Motor neuron (in vitro differentiated cells): ENCODE measurements at regions not wholly inside any gene's neighbourhood (a gene's known extent, or its start where the extent isn't known, plus 50 kb on each side); places are given as distances from the start of the nearest gene placed in this dataset.

Experiments used
- ATAC-seq, 8 experiments: fragments of 200-7000 bp; cut with Tn5 transposase; replicated peaks in 6 of 8; 2 replicates each; pipeline ENCODE4 v1.8.0; 2021; ENCODE audit warnings: mild to moderate bottlenecking in 8 of 8, moderate library complexity in 8 of 8
- H3K27ac ChIP-seq, 2 donors: fragments of 250-450 bp; sonication (Bioruptor Pico); 2 replicates each; pipeline ENCODE4 v1.9.0; 2021; ENCODE audit warnings: antibody characterized with exemption in 2 of 2, mild to moderate bottlenecking in 2 of 2, moderate library complexity in 1 of 2
- H3K4me1 ChIP-seq, 2 donors: fragments of 250-450 bp; sonication (Bioruptor Pico); replicated peaks in 1 of 2; 2 replicates each; pipeline ENCODE4 v1.6.1; 2021; ENCODE audit warnings: antibody characterized with exemption in 2 of 2, mild to moderate bottlenecking in 2 of 2, moderate library complexity in 1 of 2
- H3K4me3 ChIP-seq, 5 donors: fragments of 250-450 bp; sonication (Bioruptor Pico); 2 replicates each; pipeline ENCODE4 v1.9.0; 2021; ENCODE audit warnings: antibody characterized with exemption in 5 of 5, mild to moderate bottlenecking in 5 of 5, moderate library complexity in 4 of 5
- WGBS, 10 experiments: fragments of 450-650 bp; shearing (Covaris generic); methylation state at CpG; one replicate each; pipeline ENCODE4 v1.0.0; 2022; 5-methylcytosine and 5-hydroxymethylcytosine counted together
- in situ Hi-C, 9 experiments: fragments of 400-800 bp; cut with MboI; loops; one replicate each; pipeline ENCODE4 v1.15.0; 2021; ENCODE audit warnings: low sequenced_read_pairs in 9 of 9, low pct_unique_long_range_greater_than_20kb in 2 of 9; ENCODE audit not compliant: unreplicated experiment in 9 of 9

DNA sequence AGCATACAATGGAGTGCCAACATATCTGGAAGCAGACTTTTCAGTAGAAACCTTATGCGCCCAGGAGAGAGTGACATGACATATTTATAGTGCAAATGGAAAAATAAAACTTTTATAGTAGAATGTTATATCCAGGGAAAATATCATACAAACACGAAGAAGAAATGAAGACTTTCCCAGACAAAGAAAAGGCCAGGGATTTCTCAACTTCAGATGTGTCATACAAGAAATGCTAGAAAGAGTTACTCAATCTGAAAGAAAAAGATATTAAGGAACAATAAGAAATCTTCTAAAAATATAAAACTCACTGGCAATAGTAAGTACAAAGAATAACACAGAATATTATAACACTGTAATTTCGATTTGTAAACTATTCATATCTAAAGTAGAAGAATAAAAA lies 1269.3 kb downstream of the GRIK2 start:
- no peak overlapping the region for H3K4me3 ChIP-seq
- WGBS, 10 experiments, result 12 to 91% (median 72%) methylated on average over 2 to 3 of the region's 3 CpGs
- in situ Hi-C loops, result no loop called here
- no peak for ATAC-seq
- no peaks in the 10 kb centered on the region for H3K4me1 ChIP-seq
- no peak overlapping the region for H3K27ac ChIP-seq

GRCh38 chr6:102660303-102660702 lies 1266.8 kb downstream of the GRIK2 start:
- 0 to 88% (median 34%) methylated on average over 1 to 5 of the region's 5 CpGs; no CpG with 5 or more reads in 2 of the 10 experiments for WGBS, 10 experiments
- Histone ChIP-seq H3K4me3 (no peak overlapping the region), H3K4me1 (no peaks in the 10 kb centered on the region), H3K27ac (no peak overlapping the region)
- peak in 1 of 8 experiments; percentile 40 for ATAC-seq
- in situ Hi-C loops, result no loop called here

DNA sequence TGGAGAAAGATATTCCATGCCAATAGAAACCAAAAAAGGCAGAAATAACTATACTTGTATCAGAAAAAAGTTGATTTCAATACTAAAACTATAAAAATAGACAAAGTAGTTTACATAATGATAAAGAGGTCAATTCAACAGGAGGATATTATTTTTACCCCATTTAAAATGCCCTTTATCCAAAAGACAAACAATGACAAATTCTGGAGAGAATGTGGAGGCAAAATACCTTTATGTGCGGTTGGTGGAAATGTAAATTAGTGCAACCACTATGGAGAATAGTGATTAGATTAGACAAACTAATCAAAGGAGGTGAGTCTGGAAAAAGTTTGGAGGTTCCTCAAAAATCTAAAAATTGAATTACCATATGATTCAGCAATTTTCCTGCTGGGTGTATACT lies 1262.3 kb downstream of the GRIK2 start:
- no peak overlapping the region for H3K27ac ChIP-seq
- ATAC-seq, result no peak
- WGBS, 10 experiments, result 27 to 100% (median 88%) methylated on average over 1 of the region's 1 CpG; no CpG with 5 or more reads in 2 of the 10 experiments
- H3K4me1 ChIP-seq, result no peaks in the 10 kb centered on the region
- in situ Hi-C loops, result no loop called here
- H3K4me3 ChIP-seq, result no peak overlapping the region

- no peak overlapping the region for H3K27ac ChIP-seq
- 6 to 84% (median 64%) methylated on average over 1 to 2 of the region's 2 CpGs for WGBS, 10 experiments
- H3K4me1 ChIP-seq, result no peaks in the 10 kb centered on the region
- H3K4me3 ChIP-seq, result no peak overlapping the region
- ATAC-seq, result no peak
- in situ Hi-C loops, result no loop called here
Measured at GRCh38 chr6:102641426-102641825, 1247.9 kb downstream of the GRIK2 start.

GRCh38 chr6:102631921-102632320 lies 1238.4 kb downstream of the GRIK2 start:
- Histone ChIP-seq H3K27ac (no peak overlapping the region), H3K4me1 (no peaks in the 10 kb centered on the region), H3K4me3 (no peak overlapping the region)
- in situ Hi-C loops, result no loop called here
- ATAC-seq, result no peak
- 29 to 96% (median 83%) methylated on average over 1 to 5 of the region's 5 CpGs for WGBS, 10 experiments

DNA sequence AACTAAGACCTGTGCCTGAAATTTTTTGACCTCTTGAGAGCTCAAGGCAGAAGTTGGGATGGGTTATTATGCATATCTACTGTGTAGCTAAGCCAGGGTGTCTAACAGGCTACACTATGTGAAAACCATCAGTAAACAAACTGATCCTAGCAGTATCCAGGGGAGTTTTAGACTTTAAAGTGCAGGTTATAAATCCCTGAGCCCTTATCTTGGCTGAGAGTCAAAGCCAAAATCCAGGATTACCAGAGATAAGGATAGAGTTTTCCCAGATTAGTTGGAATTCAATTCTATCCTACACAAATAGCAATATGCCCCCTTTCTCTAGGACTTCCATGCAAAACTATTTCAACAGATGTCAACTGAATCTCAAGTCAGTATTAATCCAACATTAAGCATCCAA lies 1229.7 kb downstream of the GRIK2 start:
- Histone ChIP-seq H3K4me1 (no peaks in the 10 kb centered on the region), H3K4me3 (no peak overlapping the region), H3K27ac (no peak overlapping the region)
- no peak for ATAC-seq
- in situ Hi-C loops, result no loop called here

GRCh38 chr6:102619585-102619984 lies 1226.1 kb downstream of the GRIK2 start:
- Histone ChIP-seq H3K4me3 (no peak overlapping the region), H3K27ac (no peak overlapping the region), H3K4me1 (no peaks in the 10 kb centered on the region)
- peak in 2 of 8 experiments; percentile 48 to 54 for ATAC-seq
- in situ Hi-C loops, result no loop called here
- 0 to 40% (median 0%) methylated on average over 1 to 2 of the region's 2 CpGs; no CpG with 5 or more reads in 1 of the 10 experiments for WGBS, 10 experiments

DNA sequence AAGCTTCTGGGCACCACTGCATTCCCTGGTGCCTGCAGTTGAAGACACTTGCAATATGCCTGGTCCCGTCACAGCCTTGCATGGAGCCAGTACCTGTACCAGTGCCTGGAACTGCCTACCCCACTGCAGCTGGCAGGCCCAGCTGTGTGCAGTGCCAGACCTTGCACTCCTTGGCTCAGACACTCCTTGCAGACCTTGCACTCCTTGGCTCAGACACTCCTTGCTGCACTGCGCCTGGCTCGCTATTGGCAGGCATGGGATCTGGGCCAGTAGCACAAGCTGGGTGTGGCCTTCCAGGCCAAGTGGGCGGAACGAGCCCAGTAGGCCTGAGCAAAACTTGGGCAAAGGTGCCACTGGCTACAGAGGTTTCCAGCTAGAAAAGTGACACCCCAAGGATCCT lies 1189.1 kb downstream of the GRIK2 start:
- Histone ChIP-seq H3K4me1 (no peaks in the 10 kb centered on the region), H3K4me3 (no peak overlapping the region), H3K27ac (no peak overlapping the region)
- 0 to 77% (median 75%) methylated on average over 2 to 5 of the region's 5 CpGs; no CpG with 5 or more reads in 6 of the 10 experiments for WGBS, 10 experiments
- no peak for ATAC-seq
- in situ Hi-C loops, result no loop called here

DNA sequence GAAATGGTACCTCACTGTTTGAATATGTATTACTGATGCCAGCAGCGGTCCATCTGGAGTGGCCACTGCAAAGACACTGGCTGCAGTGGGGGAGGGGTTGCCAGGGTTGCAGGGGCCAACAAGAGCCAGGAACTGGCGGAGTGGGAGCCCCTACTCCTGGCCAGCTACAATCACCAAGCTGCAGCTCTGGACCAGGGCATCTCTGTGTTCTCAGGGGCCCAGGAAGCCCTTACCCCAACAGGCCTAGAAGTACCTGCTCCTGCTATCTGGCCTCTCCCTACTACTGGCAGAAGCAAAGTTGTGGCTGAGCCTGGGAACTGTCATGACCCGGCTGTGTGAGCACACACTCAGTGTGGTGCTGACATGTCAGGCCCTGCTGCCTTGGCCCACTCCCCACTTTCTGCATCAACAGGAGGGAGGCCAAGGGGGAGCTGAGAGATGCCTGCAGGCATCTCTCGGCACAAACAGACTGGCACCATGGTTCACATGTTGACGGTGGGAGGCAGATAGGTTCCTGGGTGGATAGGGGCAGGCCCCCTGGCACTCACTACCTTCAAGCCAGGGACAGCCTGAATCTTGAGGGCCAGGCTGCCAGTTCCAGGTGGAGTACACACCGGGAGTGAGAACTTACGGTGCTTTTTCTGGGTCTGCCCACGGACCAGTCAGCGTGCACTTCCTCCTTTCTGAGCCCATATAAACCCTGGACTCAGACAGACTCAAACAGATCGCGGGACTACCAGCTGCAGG lies 1188.0 kb downstream of the GRIK2 start:
- no peaks in the 10 kb centered on the region for H3K4me1 ChIP-seq
- H3K27ac ChIP-seq, result no peak overlapping the region
- WGBS, 10 experiments, result 79 to 96% (median 89%) methylated on average over 2 to 7 of the region's 11 CpGs; no CpG with 5 or more reads in 5 of the 10 experiments
- in situ Hi-C loops, result no loop called here
- H3K4me3 ChIP-seq, result no peak overlapping the region
- no peak for ATAC-seq

DNA sequence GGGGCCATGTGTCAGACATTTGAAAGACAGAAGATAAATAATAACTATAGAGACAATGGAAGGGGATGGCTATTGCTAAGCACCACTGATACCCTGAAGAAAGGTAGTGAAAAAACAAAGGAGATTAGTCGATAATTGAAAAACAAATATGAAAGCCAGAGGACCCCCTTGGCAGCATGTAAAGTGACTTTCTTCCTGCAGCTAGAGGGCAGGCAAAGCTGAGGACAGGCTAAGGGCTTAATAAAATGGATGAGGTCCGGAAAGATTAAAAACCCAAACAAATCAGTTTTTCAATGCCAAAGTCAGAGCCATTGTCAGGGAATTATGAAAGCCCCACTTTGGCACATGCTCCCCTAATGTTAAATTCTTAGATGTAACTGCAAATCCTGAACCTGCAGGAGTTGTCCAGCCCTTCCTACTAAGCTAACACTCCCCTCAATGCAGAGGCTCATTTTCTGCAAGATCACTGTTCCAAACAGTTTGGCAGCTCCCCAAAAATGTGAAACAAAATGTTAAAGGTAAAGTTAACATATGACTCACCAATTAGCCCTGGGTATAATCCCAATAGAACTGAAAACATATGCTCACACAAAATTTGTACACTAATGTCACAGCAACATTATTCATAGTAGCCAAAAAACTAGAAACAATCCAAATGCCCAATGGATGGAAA lies 1177.9 kb downstream of the GRIK2 start:
- peak in 1 of 8 experiments; percentile 51 for ATAC-seq
- in situ Hi-C loops, result no loop called here

GRCh38 chr6:102562713-102563112 lies 1169.2 kb downstream of the GRIK2 start:
- no peak overlapping the region for H3K27ac ChIP-seq
- in situ Hi-C loops, result no loop called here
- no peak for ATAC-seq
- 7 to 100% (median 61%) methylated on average over 1 of the region's 1 CpG for WGBS, 10 experiments
- H3K4me3 ChIP-seq, result no peak overlapping the region
- no peaks in the 10 kb centered on the region for H3K4me1 ChIP-seq

More for the DNA sequence above, 1177.9 kb downstream of the GRIK2 start:
- Histone ChIP-seq H3K4me3 (no peak overlapping the region), H3K4me1 (no peaks in the 10 kb centered on the region), H3K27ac (no peak overlapping the region)
- 0 to 100% (median 73%) methylated on average over 1 to 2 of the region's 2 CpGs; no CpG with 5 or more reads in 1 of the 10 experiments for WGBS, 10 experiments

DNA sequence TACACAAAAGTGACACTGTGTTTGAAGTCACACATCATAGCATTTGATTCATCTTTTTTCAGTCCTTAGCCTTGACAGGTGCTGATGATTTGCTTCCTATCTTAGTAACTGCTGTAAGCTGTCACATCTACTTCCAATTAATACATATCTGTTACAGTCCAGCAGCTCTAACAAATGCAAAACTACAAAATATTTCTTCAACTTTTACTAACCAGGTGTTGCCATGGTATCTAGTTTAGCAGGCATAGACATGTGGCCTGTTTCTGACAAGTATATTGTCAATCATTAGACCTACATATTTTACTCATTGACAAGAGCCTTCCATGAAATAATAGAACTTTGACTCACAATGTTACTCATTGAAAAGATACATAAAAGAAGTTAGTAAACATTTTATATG lies 1159.7 kb downstream of the GRIK2 start:
- Histone ChIP-seq H3K4me1 (no peaks in the 10 kb centered on the region), H3K4me3 (no peak overlapping the region), H3K27ac (no peak overlapping the region)
- ATAC-seq, result no peak
- in situ Hi-C loops, result no loop called here

- 10 to 99% (median 79%) methylated on average over 3 to 6 of the region's 6 CpGs for WGBS, 10 experiments
- Histone ChIP-seq H3K4me1 (no peaks in the 10 kb centered on the region), H3K4me3 (no peak overlapping the region), H3K27ac (no peak overlapping the region)
- ATAC-seq, result no peak
- in situ Hi-C loops, result no loop called here
Measured at GRCh38 chr6:102549221-102549874, 1155.8 kb downstream of the GRIK2 start.
